ENCODE measurements at regions not wholly inside any gene's neighbourhood (a gene's known extent, or its start where the extent isn't known, plus 50 kb on each side); places are given as distances from the start of the nearest gene placed in this dataset.

DNA sequence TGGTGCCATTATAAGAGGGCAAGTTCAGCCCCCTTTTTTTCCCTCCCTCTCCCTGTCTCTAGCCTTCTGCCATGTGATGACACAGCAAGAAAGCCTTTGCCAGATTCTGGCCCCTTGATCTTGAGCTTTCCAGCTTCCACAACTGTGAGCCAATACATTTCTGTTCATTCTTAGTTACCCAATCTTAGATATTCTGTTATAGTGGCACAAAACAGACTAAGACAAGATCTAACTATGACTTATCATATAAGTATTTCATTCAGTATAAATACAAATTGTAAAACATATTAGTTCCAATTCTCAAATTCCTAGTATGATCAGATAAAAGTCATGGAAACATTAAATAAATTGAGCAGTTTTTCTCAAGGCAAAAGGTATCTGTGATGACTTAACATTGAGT, 276.3 kb downstream of the COX7C start:
- TF ChIP-seq, protein P1, sequence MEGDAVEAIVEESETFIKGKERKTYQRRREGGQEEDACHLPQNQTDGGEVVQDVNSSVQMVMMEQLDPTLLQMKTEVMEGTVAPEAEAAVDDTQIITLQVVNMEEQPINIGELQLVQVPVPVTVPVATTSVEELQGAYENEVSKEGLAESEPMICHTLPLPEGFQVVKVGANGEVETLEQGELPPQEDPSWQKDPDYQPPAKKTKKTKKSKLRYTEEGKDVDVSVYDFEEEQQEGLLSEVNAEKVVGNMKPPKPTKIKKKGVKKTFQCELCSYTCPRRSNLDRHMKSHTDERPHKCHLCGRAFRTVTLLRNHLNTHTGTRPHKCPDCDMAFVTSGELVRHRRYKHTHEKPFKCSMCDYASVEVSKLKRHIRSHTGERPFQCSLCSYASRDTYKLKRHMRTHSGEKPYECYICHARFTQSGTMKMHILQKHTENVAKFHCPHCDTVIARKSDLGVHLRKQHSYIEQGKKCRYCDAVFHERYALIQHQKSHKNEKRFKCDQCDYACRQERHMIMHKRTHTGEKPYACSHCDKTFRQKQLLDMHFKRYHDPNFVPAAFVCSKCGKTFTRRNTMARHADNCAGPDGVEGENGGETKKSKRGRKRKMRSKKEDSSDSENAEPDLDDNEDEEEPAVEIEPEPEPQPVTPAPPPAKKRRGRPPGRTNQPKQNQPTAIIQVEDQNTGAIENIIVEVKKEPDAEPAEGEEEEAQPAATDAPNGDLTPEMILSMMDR (IDR thresholded peaks at IDR 0.05) = no peak
- TF ChIP-seq POLR2AphosphoS5 (IDR thresholded peaks at IDR 0.05) (no peak), POLR2A (IDR thresholded peaks at IDR 0.05) (no peak)

Measured in breast epithelium (tissue), 3 donors.